ENCODE measurements at regions not wholly inside any gene's neighbourhood (a gene's known extent, or its start where the extent isn't known, plus 50 kb on each side); places are given as distances from the start of the nearest gene placed in this dataset.

- ChIA-PET CTCF (interaction anchor here (0.6 kb wide), 1 partner anchor 78 kb away, joined by 3 read pairs; no protein-coding TSS in a partner anchor), POLR2A (interaction anchor here (0.7 to 12.9 kb wide), 5 partner anchors 9 to 111 kb away, joined by 3 to 254 read pairs (median 8); partner anchors contain the start of gene RAP2B)
- DNase-seq (ENCODE audit: unreplicated experiment) = no peak
- intact Hi-C loops (cut with micrococcal nuclease) = no loop called here
- Mint-ChIP-seq H3K4me1 (ENCODE audit: insufficient read depth, unreplicated experiment) (peaks cover 9% of the 10 kb centered on the region), H3K36me3 (ENCODE audit: insufficient read depth, unreplicated experiment) (no peaks in the 10 kb centered on the region), H3K27me3 (ENCODE audit: insufficient read depth, unreplicated experiment) (no peaks in the 10 kb centered on the region), H3K9me3 (ENCODE audit: unreplicated experiment) (no peaks in the 10 kb centered on the region), H3K4me3 (ENCODE audit: unreplicated experiment) (no peak overlapping the region), H3K27ac (ENCODE audit: low read depth, unreplicated experiment) (no peak overlapping the region)
- TF ChIP-seq CTCF (IDR thresholded peaks at IDR 0.05; ENCODE audit: unreplicated experiment) = no peak
- no TSS peak for BruUV-seq (replicated peaks)
Observed at GRCh38 chr3:153060346-153060745, 101.7 kb upstream of the RAP2B start.

GRCh38 chr3:153061938-153062528, 100.0 kb upstream of the RAP2B start:
- no peaks in the 10 kb centered on the region for H3K27me3 Mint-ChIP-seq (ENCODE audit: insufficient read depth, unreplicated experiment)
- POLR2A ChIA-PET = interaction anchor here (1.5 to 12.9 kb wide), 5 partner anchors 11 to 100 kb away, joined by 4 to 254 read pairs (median 8); partner anchors contain the start of gene RAP2B
- intact Hi-C loops (cut with micrococcal nuclease) = no loop called here
- H3K9me3 Mint-ChIP-seq (ENCODE audit: unreplicated experiment) = no peaks in the 10 kb centered on the region
- peaks cover 9% of the 10 kb centered on the region for H3K4me1 Mint-ChIP-seq (ENCODE audit: insufficient read depth, unreplicated experiment)
- no peak overlapping the region for H3K27ac Mint-ChIP-seq (ENCODE audit: low read depth, unreplicated experiment)
- DNase-seq (ENCODE audit: unreplicated experiment) = no peak
- no peaks in the 10 kb centered on the region for H3K36me3 Mint-ChIP-seq (ENCODE audit: insufficient read depth, unreplicated experiment)
- CTCF ChIA-PET = interaction anchor here (0.6 to 1.2 kb wide), 6 partner anchors 20 to 746 kb away, joined by 3 to 4 read pairs (median 3); partner anchors contain the start of gene RAP2B
- BruUV-seq (replicated peaks) = no TSS peak
- H3K4me3 Mint-ChIP-seq (ENCODE audit: unreplicated experiment) = no peak overlapping the region
- no peak for TF ChIP-seq CTCF (IDR thresholded peaks at IDR 0.05; ENCODE audit: unreplicated experiment)

- no peaks in the 10 kb centered on the region for H3K27me3 Mint-ChIP-seq (ENCODE audit: insufficient read depth, unreplicated experiment)
- ChIA-PET CTCF (interaction anchor here (0.6 kb wide), 2 partner anchors 236 to 376 kb away, joined by 3 read pairs; no protein-coding TSS in a partner anchor), POLR2A (interaction anchor here (0.6 kb wide), 1 partner anchor 572 kb away, joined by 3 read pairs; no protein-coding TSS in a partner anchor)
- H3K4me3 Mint-ChIP-seq (ENCODE audit: unreplicated experiment) = no peak overlapping the region
- no peaks in the 10 kb centered on the region for H3K9me3 Mint-ChIP-seq (ENCODE audit: unreplicated experiment)
- DNase-seq (ENCODE audit: unreplicated experiment) = no peak
- no TSS peak for BruUV-seq (replicated peaks)
- H3K27ac Mint-ChIP-seq (ENCODE audit: low read depth, unreplicated experiment) = no peak overlapping the region
- intact Hi-C loops (cut with micrococcal nuclease) = no loop called here
- no peak for TF ChIP-seq CTCF (IDR thresholded peaks at IDR 0.05; ENCODE audit: unreplicated experiment)
- H3K36me3 Mint-ChIP-seq (ENCODE audit: insufficient read depth, unreplicated experiment) = peaks cover 5% of the 10 kb centered on the region
- H3K4me1 Mint-ChIP-seq (ENCODE audit: insufficient read depth, unreplicated experiment) = peaks cover 4% of the 10 kb centered on the region
Observed at GRCh38 chr3:153063337-153063736, 98.7 kb upstream of the RAP2B start.

- ChIA-PET CTCF (no interaction called here), POLR2A (interaction anchor here (0.6 to 2.7 kb wide), 2 partner anchors 94 to 914 kb away, joined by 4 to 10 read pairs; no protein-coding TSS in a partner anchor)
- Mint-ChIP-seq H3K4me3 (ENCODE audit: unreplicated experiment) (no peak overlapping the region), H3K4me1 (ENCODE audit: insufficient read depth, unreplicated experiment) (no peaks in the 10 kb centered on the region), H3K9me3 (ENCODE audit: unreplicated experiment) (no peaks in the 10 kb centered on the region), H3K36me3 (ENCODE audit: insufficient read depth, unreplicated experiment) (peaks cover 5% of the 10 kb centered on the region), H3K27me3 (ENCODE audit: insufficient read depth, unreplicated experiment) (no peaks in the 10 kb centered on the region), H3K27ac (ENCODE audit: low read depth, unreplicated experiment) (no peak overlapping the region)
- intact Hi-C loops (cut with micrococcal nuclease) = no loop called here
- TF ChIP-seq CTCF (IDR thresholded peaks at IDR 0.05; ENCODE audit: unreplicated experiment) = no peak
- no TSS peak for BruUV-seq (replicated peaks)
- no peak for DNase-seq (ENCODE audit: unreplicated experiment)
Observed at GRCh38 chr3:153066983-153067382, 95.0 kb upstream of the RAP2B start.
